ENCODE measurements at regions not wholly inside any gene's neighbourhood (a gene's known extent, or its start where the extent isn't known, plus 50 kb on each side); places are given as distances from the start of the nearest gene placed in this dataset.

- no peak overlapping the region for H3K56ac ChIP-seq (ENCODE audit: insufficient read length, low read depth, low read length)
- no CpG with 5 or more reads among the region's 4 CpGs for WGBS (ENCODE audit: extremely low coverage, insufficient read length, low lambda C conversion rate)
- Mint-ChIP-seq H3K4me1 (no peaks in the 10 kb centered on the region), H3K27ac (no peak overlapping the region), H3K36me3 (ENCODE audit: insufficient read depth in 1 of 3, low read depth in 3 of 3) (no peaks in the 10 kb centered on the region), H3K9me3 (no peaks in the 10 kb centered on the region; a peak in 1 of 5 replicates), H3K27me3 (ENCODE audit: low read depth) (peaks cover 68% of the 10 kb centered on the region), H3K4me3 (no peak overlapping the region)
- no peaks in the 10 kb centered on the region for H4K20me1 ChIP-seq (ENCODE audit: control insufficient read depth, insufficient read depth, insufficient read length)
- H3K9ac ChIP-seq (ENCODE audit: extremely low read depth, insufficient read length, low read length) = no peak overlapping the region
- no peak overlapping the region for H2BK20ac ChIP-seq (ENCODE audit: low read depth, low read length, poor library complexity, severe bottlenecking)
- no peak overlapping the region for H4K8ac ChIP-seq (replicated peaks; ENCODE audit: insufficient read length, low read depth, low read length)
- H3K23me2 ChIP-seq (ENCODE audit: insufficient read length, low read depth, low read length, poor library complexity, severe bottlenecking) = no peaks in the 10 kb centered on the region
- no peaks in the 10 kb centered on the region for H3K4me1 ChIP-seq (ENCODE audit: insufficient read depth, low read length)
- H3K9me3 ChIP-seq (ENCODE audit: control insufficient read depth, low read depth, low read length) = no peaks in the 10 kb centered on the region
- H3T11ph ChIP-seq (ENCODE audit: low read length) = no peak overlapping the region
- H2BK15ac ChIP-seq (ENCODE audit: low read depth, low read length) = no peak overlapping the region
- no peak overlapping the region for H3K23ac ChIP-seq (ENCODE audit: insufficient read length, low read depth, low read length)
- no peak overlapping the region for H4K91ac ChIP-seq (ENCODE audit: insufficient read length, low read depth, low read length)
- H3K4ac ChIP-seq (ENCODE audit: low read depth, low read length) = no peak overlapping the region
- H4K5ac ChIP-seq (ENCODE audit: insufficient read length, low read depth, low read length) = no peak overlapping the region
- no peak overlapping the region for H3K27ac ChIP-seq (ENCODE audit: insufficient read length, low read depth, low read length)
- H3K4me2 ChIP-seq (ENCODE audit: insufficient read depth, insufficient read length, low read length) = no peak overlapping the region
- H3K14ac ChIP-seq (ENCODE audit: insufficient read depth, low read length) = no peak overlapping the region
- H3K79me2 ChIP-seq (ENCODE audit: insufficient read depth, low read length) = no peaks in the 10 kb centered on the region
- TF ChIP-seq CTCF (conservative IDR thresholded peaks at IDR 0.05) = no peak
- H3K79me1 ChIP-seq (ENCODE audit: insufficient read depth, low read depth, low read length, poor library complexity, severe bottlenecking) = no peaks in the 10 kb centered on the region
- no peak for DNase-seq
- no peak overlapping the region for H2BK5ac ChIP-seq (ENCODE audit: insufficient read length, low read length)
- no peak overlapping the region for H2AK5ac ChIP-seq (ENCODE audit: insufficient read length, low read length)
- no peaks in the 10 kb centered on the region; the same call in 1 of the 2 replicates for H3K27me3 ChIP-seq (ENCODE audit: insufficient read depth, low read length)
- no peak overlapping the region for H2BK120ac ChIP-seq (ENCODE audit: low read depth, low read length, poor library complexity, severe bottlenecking)
- no peak overlapping the region for H3K18ac ChIP-seq (ENCODE audit: insufficient read length, low read depth, low read length)
- no peak overlapping the region for H2AFZ ChIP-seq (ENCODE audit: low read length)
- no peak overlapping the region for H2BK12ac ChIP-seq (ENCODE audit: insufficient read length, low read depth, low read length)
These were observed 52.7 kb upstream of the WLS start for GRCh38 chr1:68285046-68285445.
